WTC11 (cell line): ENCODE measurements at regions not wholly inside any gene's neighbourhood (a gene's known extent, or its start where the extent isn't known, plus 50 kb on each side); places are given as distances from the start of the nearest gene placed in this dataset.

Source experiments
- CREB1 ChIP-seq: sonication (generic); formaldehyde crosslinking; IDR thresholded peaks from 2 replicates; pipeline ENCODE4 v1.8.0; 2023; ENCODE audit warnings: mild to moderate bottlenecking, missing genetic modification reagents
- ESRRA ChIP-seq: sonication (generic); formaldehyde crosslinking; IDR thresholded peaks from 2 replicates; pipeline ENCODE4 v1.8.1; 2022; ENCODE audit warnings: mild to moderate bottlenecking, missing genetic modification reagents, borderline replicate concordance
- ETV6 ChIP-seq: sonication (generic); formaldehyde crosslinking; IDR thresholded peaks from 2 replicates; pipeline ENCODE4 v1.8.1; 2022; ENCODE audit warnings: mild to moderate bottlenecking, missing genetic modification reagents
- FOXK1 ChIP-seq: sonication (generic); formaldehyde crosslinking; IDR thresholded peaks from 2 replicates; pipeline ENCODE4 v1.8.0; 2022; ENCODE audit warnings: mild to moderate bottlenecking, moderate library complexity, missing genetic modification reagents
- MYBL2 ChIP-seq: sonication (generic); formaldehyde crosslinking; IDR thresholded peaks from 2 replicates; pipeline ENCODE4 v1.8.1; 2023; ENCODE audit warnings: mild to moderate bottlenecking, moderate library complexity, missing genetic modification reagents
- NFYB ChIP-seq: sonication (generic); formaldehyde crosslinking; conservative IDR thresholded peaks from 2 replicates; pipeline ENCODE4 v1.8.0; 2022; ENCODE audit warnings: low read depth, missing genetic modification reagents
- NR2C2 ChIP-seq: sonication (generic); formaldehyde crosslinking; IDR thresholded peaks from 2 replicates; pipeline ENCODE4 v1.8.0; 2022; ENCODE audit warnings: mild to moderate bottlenecking, missing genetic modification reagents
- NR3C1 ChIP-seq: sonication (generic); formaldehyde crosslinking; conservative IDR thresholded peaks from 2 replicates; pipeline ENCODE4 v1.8.1; 2023; ENCODE audit warnings: low read depth, mild to moderate bottlenecking, missing genetic modification reagents
- TF ChIP-seq, protein P1 (sequence below): fragments of 200-600 bp; IDR thresholded peaks from 2 replicates; pipeline ENCODE4 v1.8.0; 2022; ENCODE audit warnings: antibody characterized with exemption
- TF ChIP-seq, protein P2 (sequence below): sonication (generic); formaldehyde crosslinking; IDR thresholded peaks from 2 replicates; pipeline ENCODE4 v1.8.1; 2023; ENCODE audit warnings: mild to moderate bottlenecking, missing genetic modification reagents, moderate library complexity
- TF ChIP-seq, protein P3 (sequence below): sonication (generic); formaldehyde crosslinking; IDR thresholded peaks from 2 replicates; pipeline ENCODE4 v1.8.1; 2023; ENCODE audit warnings: mild to moderate bottlenecking, missing genetic modification reagents
- TF ChIP-seq, protein P4 (sequence below): sonication (generic); formaldehyde crosslinking; IDR thresholded peaks from 2 replicates; pipeline ENCODE4 v1.8.1; 2022; ENCODE audit warnings: missing genetic modification reagents, borderline replicate concordance
- TF ChIP-seq, protein P5 (sequence below): sonication (generic); formaldehyde crosslinking; IDR thresholded peaks from 2 replicates; pipeline ENCODE4 v1.8.1; 2022; ENCODE audit warnings: mild to moderate bottlenecking, missing genetic modification reagents, moderate library complexity, borderline replicate concordance
- TF ChIP-seq, protein P6 (sequence below): sonication (generic); formaldehyde crosslinking; IDR thresholded peaks from 2 replicates; pipeline ENCODE4 v1.8.1; 2022; ENCODE audit warnings: low read depth, missing genetic modification reagents, borderline replicate concordance

DNA sequence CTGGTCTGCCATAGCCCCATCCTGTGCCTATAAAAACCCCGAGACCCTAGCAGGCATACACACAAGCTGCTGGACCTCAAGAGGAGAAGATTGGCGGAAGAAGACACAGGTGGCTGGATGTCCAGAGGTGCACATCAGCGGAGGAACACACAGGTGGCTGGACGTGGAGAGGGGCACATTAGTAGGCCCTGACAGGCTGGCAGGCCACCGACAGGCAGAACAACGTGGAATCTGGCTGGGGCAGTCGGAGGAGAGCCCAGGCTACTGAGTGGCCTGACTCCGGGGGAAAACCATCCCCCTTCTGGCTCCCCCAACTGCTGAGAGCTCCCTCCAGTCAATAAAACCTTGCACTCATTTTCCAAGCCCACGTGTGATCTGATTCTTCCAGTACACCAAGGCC lies 512.5 kb upstream of the AMOT start:
- TF ChIP-seq, protein P1, sequence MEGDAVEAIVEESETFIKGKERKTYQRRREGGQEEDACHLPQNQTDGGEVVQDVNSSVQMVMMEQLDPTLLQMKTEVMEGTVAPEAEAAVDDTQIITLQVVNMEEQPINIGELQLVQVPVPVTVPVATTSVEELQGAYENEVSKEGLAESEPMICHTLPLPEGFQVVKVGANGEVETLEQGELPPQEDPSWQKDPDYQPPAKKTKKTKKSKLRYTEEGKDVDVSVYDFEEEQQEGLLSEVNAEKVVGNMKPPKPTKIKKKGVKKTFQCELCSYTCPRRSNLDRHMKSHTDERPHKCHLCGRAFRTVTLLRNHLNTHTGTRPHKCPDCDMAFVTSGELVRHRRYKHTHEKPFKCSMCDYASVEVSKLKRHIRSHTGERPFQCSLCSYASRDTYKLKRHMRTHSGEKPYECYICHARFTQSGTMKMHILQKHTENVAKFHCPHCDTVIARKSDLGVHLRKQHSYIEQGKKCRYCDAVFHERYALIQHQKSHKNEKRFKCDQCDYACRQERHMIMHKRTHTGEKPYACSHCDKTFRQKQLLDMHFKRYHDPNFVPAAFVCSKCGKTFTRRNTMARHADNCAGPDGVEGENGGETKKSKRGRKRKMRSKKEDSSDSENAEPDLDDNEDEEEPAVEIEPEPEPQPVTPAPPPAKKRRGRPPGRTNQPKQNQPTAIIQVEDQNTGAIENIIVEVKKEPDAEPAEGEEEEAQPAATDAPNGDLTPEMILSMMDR = no peak
- TF ChIP-seq, protein P2, sequence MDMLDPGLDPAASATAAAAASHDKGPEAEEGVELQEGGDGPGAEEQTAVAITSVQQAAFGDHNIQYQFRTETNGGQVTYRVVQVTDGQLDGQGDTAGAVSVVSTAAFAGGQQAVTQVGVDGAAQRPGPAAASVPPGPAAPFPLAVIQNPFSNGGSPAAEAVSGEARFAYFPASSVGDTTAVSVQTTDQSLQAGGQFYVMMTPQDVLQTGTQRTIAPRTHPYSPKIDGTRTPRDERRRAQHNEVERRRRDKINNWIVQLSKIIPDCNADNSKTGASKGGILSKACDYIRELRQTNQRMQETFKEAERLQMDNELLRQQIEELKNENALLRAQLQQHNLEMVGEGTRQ (CRISPR knock-in tag) = no peak
- TF ChIP-seq NFYB (CRISPR knock-in tag) = no peak
- no peak for TF ChIP-seq ETV6 (CRISPR knock-in tag)
- TF ChIP-seq MYBL2 (CRISPR knock-in tag) = no peak
- TF ChIP-seq ESRRA (CRISPR knock-in tag) = no peak
- TF ChIP-seq CREB1 (CRISPR knock-in tag) = no peak
- no peak for TF ChIP-seq NR3C1 (CRISPR knock-in tag)
- TF ChIP-seq, protein P3, sequence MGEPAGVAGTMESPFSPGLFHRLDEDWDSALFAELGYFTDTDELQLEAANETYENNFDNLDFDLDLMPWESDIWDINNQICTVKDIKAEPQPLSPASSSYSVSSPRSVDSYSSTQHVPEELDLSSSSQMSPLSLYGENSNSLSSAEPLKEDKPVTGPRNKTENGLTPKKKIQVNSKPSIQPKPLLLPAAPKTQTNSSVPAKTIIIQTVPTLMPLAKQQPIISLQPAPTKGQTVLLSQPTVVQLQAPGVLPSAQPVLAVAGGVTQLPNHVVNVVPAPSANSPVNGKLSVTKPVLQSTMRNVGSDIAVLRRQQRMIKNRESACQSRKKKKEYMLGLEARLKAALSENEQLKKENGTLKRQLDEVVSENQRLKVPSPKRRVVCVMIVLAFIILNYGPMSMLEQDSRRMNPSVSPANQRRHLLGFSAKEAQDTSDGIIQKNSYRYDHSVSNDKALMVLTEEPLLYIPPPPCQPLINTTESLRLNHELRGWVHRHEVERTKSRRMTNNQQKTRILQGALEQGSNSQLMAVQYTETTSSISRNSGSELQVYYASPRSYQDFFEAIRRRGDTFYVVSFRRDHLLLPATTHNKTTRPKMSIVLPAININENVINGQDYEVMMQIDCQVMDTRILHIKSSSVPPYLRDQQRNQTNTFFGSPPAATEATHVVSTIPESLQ (CRISPR knock-in tag) = no peak
- TF ChIP-seq, protein P4, sequence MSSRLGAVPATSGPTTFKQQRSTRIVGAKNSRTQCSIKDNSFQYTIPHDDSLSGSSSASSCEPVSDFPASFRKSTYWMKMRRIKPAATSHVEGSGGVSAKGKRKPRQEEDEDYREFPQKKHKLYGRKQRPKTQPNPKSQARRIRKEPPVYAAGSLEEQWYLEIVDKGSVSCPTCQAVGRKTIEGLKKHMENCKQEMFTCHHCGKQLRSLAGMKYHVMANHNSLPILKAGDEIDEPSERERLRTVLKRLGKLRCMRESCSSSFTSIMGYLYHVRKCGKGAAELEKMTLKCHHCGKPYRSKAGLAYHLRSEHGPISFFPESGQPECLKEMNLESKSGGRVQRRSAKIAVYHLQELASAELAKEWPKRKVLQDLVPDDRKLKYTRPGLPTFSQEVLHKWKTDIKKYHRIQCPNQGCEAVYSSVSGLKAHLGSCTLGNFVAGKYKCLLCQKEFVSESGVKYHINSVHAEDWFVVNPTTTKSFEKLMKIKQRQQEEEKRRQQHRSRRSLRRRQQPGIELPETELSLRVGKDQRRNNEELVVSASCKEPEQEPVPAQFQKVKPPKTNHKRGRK (CRISPR knock-in tag) = no peak
- TF ChIP-seq, protein P5, sequence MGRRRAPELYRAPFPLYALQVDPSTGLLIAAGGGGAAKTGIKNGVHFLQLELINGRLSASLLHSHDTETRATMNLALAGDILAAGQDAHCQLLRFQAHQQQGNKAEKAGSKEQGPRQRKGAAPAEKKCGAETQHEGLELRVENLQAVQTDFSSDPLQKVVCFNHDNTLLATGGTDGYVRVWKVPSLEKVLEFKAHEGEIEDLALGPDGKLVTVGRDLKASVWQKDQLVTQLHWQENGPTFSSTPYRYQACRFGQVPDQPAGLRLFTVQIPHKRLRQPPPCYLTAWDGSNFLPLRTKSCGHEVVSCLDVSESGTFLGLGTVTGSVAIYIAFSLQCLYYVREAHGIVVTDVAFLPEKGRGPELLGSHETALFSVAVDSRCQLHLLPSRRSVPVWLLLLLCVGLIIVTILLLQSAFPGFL = no peak
- TF ChIP-seq FOXK1 = no peak
- TF ChIP-seq, protein P6, sequence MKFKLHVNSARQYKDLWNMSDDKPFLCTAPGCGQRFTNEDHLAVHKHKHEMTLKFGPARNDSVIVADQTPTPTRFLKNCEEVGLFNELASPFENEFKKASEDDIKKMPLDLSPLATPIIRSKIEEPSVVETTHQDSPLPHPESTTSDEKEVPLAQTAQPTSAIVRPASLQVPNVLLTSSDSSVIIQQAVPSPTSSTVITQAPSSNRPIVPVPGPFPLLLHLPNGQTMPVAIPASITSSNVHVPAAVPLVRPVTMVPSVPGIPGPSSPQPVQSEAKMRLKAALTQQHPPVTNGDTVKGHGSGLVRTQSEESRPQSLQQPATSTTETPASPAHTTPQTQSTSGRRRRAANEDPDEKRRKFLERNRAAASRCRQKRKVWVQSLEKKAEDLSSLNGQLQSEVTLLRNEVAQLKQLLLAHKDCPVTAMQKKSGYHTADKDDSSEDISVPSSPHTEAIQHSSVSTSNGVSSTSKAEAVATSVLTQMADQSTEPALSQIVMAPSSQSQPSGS (CRISPR knock-in tag) = no peak
- TF ChIP-seq NR2C2 (CRISPR knock-in tag) = no peak
